C4-2B (cell line): ENCODE measurements at regions not wholly inside any gene's neighbourhood (a gene's known extent, or its start where the extent isn't known, plus 50 kb on each side); places are given as distances from the start of the nearest gene placed in this dataset.

Experiments
- CTCF ChIP-seq: fragments of 450-650 bp; conservative IDR thresholded peaks from 2 replicates; pipeline ENCODE4 v1.5.1; 2017; ENCODE audit warnings: mild to moderate bottlenecking
- ZFX ChIP-seq: fragments of 450-650 bp; IDR thresholded peaks from 2 replicates; pipeline ENCODE4 v1.6.1; 2017

- TF ChIP-seq CTCF (no peak), ZFX (no peak)
These were observed 468.0 kb downstream of the HTR7 start for GRCh38 chr10:90389876-90390275.
